Activated CD8-positive, alpha-beta memory T cell treated with anti-CD3 and anti-CD28 coated beads, Interleukin-2, amount 50 U/mL, for 4 hours (primary cell): ENCODE measurements at regions not wholly inside any gene's neighbourhood (a gene's known extent, or its start where the extent isn't known, plus 50 kb on each side); places are given as distances from the start of the nearest gene placed in this dataset.

Experiments used
- DNase-seq: peaks from one replicate; pipeline ENCODE4 v3.0.0-alpha.2; 2020

DNA sequence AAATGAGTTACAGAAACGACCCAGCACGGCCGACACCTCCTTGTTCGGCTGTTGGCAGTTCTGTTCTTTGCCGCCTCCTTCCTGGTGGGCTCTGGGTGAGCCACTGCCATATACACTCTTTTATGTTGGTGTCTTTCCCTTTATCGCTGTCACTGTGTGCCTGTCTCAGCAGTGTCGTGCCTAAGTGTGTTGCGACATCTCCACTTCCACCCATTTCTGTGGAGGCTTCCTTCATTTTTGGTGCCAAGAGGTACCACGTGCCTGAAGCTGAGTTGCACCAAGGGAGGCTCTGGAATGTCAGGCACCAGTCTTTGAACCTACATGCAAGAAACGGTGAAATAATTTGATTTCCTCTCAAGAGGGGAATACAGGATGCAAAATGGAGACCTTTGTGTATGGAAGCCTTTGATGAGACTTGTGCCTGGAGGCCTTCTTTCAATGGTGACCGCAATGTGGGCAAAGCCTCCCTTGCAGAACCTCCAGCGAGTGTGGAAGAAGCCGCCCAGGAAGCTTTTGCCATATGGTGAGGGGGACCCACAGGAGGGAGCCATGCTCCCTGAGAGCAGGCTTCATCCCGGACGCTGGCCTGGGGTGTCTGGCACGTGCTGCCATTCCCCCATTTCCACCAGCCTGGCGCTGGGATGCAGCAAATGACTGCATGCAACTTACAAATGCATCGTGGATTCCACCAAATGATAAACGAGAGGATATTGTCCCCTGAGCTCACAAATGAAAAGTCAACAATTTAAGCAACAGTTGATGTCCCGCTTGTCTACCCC, 136.2 kb downstream of the TEX29 start:
- DNase-seq, result no peak

DNA sequence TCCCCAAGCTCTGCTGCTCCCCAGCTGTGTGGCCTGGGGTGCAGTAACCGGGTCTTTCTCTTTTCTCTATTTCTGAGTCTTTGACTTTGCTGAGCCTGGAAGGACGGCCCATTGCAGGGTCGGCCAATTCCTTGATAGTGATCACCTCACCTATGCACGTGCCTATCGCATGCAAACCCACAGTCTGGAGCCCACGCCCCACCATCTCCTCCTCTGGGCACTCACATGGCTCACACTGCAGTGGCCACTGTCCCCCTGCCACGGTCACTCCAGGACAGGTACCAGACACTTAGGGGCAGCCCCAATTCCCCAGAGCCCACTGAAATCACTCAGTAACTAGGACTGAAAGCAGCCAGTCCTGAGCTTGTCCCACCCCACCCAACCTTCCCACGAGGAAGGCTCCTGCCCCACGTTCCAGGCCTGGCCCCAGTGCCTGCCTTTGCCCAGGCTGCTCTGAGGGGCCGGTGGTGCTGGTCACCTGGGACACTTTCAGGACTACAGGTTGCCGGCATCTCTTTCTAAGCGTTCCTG, 137.6 kb downstream of the TEX29 start:
- no peak for DNase-seq

GRCh38 chr13:111458739-111459138, 138.3 kb downstream of the TEX29 start:
- no peak for DNase-seq

- no peak for DNase-seq
Observed at GRCh38 chr13:111459803-111460547, 139.5 kb downstream of the TEX29 start.

- DNase-seq, result no peak
Observed at GRCh38 chr13:111460548-111461444, 140.4 kb downstream of the TEX29 start.

DNA sequence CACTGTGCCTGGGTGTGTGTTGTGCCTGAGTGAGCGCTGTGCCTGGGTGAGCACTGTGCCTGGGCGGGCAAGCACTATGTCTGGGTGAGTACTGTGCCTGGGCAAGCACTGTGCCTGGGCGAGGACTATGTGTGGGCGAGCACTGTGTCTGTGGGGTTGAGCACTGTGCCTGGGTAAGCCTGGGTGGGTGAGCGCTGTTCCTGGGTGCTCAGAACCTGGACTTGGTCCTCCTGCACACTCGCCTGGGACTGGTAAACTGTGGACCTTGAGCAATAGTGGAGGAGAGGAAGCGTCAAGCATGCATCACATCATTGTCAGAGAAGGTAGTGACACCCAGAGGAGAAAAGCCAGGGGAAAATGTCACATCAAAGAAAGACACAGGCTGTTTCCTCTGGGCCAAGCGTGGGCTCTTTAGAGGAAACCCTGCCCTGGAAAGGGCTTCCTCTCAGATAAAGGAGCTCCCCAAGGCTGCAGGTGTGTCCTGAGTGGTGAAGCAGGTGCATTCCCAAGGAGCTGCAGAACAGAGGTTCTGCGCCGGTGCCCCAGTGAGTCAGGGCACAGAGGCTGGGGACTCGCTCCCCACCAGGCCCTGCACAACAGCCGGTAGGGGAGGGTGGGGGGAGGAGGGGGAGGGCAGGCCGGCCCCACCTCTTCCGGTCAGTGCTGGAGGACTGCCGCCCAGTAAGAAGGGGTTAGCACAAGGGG, 141.2 kb downstream of the TEX29 start:
- no peak for DNase-seq

- no peak for DNase-seq
Observed at GRCh38 chr13:111462221-111462764, 141.9 kb downstream of the TEX29 start.

DNA sequence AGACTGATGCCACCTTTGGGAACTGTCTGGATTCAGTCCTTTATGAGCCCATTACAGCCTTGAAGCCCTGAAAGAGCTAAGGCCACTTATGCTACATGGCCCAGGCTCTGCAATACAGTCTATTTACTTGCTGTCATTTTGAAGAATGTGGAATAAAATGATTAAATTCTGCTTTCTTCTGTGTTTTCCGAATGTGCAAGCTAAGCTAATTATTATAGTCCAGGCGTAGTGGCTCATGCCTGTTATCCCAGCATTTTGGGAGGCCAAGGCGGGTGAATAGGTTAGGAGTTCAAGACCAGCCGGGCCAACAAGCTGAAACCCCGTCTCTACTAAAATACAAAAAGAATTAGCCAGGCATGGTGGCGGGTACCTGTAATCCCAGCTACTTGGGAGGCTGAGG, 142.5 kb downstream of the TEX29 start:
- DNase-seq, result no peak

- DNase-seq, result no peak
Observed at GRCh38 chr13:111467111-111467890, 146.9 kb downstream of the TEX29 start.

GRCh38 chr13:111468037-111468959, 147.9 kb downstream of the TEX29 start:
- DNase-seq, result no peak

- no peak for DNase-seq
Observed at GRCh38 chr13:111469450-111469849, 149.0 kb downstream of the TEX29 start.

DNA sequence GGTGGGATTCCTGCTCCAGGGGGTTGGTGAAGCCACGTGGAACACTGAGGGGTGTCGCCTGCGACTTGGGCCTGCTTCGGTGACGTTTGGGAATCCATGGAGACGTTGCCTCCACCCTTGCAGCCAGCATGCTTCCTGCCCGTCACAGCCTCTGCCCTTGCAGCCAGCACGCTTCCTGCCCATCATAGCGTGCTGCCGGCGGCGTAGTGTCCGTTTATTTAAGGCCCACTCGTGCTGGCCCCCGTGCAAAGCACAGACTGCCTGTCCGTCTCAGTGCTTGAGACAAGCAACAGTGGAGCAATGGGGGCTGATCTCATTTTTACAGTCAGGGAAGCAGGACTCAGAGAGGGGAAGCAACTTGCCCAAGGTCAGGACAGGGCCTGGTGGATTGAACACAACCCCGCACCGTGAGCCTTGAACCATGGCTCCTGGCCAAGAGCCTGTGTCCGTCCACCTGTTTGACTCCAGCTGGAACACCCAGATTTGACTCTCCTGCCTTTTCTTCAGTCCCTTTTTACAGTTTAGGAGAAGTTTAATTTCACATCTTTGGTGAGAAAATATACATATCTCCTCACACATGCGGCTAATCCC, 149.6 kb downstream of the TEX29 start:
- no peak for DNase-seq

DNA sequence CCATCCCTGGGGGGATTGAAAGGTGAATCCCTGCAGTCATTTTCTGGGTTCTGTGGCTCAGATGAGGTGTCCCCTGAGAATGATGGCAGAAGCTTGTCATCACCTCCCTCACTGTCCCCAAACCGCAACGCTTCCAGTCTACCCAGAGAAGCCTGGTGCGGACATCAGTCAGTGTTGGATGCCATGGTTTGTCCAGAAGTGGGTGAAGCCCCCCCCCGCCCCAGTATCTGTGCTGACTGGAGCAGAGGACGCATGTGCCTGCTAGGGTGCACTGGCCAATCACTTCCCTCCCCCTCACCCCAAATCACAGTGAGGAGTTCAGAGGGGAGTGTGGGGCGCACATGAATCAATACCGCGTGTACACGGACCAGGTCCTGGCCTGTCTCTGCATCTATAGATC, 150.5 kb downstream of the TEX29 start:
- DNase-seq, result no peak

GRCh38 chr13:111472083-111472482, 151.6 kb downstream of the TEX29 start:
- no peak for DNase-seq

GRCh38 chr13:111472559-111473460, 152.4 kb downstream of the TEX29 start:
- DNase-seq, result peak; percentile 4

DNA sequence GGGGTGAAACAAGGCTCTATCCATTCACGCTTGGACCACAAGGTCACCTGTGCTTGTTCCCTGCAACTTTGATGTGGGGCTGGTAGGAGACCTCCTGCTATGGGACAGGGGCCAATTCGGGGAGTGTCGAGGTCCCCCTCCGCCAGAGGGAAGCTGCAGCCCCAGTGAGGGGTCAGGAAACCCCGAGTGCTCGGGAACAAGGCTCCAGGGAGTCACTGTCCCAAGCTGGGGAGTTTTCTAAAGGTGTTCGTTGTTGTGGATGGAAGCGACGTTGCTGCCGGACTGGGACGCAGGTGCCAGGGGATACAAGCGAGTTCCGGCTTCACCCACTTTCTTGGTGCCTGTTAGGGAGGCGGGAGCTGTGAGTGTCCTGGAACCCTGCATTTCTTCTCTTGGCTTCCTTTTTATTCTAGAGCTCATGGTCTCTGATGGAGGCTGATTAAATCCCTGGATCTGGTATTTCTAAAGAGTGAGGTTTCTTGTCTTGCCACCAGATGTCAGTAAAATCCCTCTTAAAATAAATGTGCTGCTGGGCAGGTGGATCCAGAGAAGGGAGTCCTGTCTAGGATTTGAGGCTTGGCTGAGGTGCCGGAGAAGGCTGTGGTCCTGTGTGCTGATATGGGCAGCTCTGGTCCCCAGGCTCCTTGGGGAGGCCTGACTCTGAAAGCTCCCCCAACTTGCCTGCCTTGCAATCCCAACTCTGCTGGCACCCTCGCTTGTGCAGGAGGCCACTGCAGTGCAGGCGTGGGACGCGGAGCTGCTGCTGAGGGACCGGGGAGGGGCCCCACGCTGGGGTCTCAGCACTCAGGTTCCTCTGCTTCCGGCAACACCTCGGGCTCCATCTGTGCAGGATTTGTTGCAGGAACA, 153.9 kb downstream of the TEX29 start:
- DNase-seq, result no peak

- DNase-seq, result no peak
Observed at GRCh38 chr13:111475488-111475887, 155.0 kb downstream of the TEX29 start.

DNA sequence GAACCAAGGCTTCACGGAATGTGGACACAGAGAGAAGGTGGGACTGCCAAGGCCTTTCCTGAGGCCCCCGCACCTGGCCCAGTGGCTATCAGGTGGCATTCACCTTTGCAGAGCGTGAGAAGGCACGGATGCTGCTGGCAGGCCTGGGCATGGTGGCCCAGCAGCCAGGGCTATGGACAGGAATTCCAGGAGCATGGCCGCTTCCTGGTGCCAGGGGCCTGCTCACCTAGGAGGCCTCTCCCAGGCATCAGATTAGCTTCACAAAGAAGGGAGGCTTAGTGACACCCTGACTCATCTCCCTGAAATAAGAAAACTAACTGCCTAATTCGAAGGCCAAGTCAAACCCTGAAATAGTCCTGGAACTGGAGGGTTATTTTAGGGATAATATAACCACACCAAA, 155.8 kb downstream of the TEX29 start:
- DNase-seq, result no peak
